Fibroblast of lung (primary cell): ENCODE measurements at regions not wholly inside any gene's neighbourhood (a gene's known extent, or its start where the extent isn't known, plus 50 kb on each side); places are given as distances from the start of the nearest gene placed in this dataset.

Source experiments
- EZH2 ChIP-seq: IDR thresholded peaks from 2 replicates; pipeline ENCODE4 v1.5.1; 2012; ENCODE audit warnings: low read length, control low read depth, mild to moderate bottlenecking; ENCODE audit errors: missing control alignments
- TF ChIP-seq, protein P1 (sequence below), 2 donors: IDR thresholded peaks in 1 of 2; conservative IDR thresholded peaks in 1 of 2; 1 replicate in 1 of 2; 2 replicates in 1 of 2; pipeline ENCODE4 v1.5.1; 2011 to 2012; ENCODE audit warnings: low read length in 2 of 2, control low read depth in 1 of 2, inconsistent platforms in 1 of 2, low read depth in 1 of 2, mild to moderate bottlenecking in 1 of 2

DNA sequence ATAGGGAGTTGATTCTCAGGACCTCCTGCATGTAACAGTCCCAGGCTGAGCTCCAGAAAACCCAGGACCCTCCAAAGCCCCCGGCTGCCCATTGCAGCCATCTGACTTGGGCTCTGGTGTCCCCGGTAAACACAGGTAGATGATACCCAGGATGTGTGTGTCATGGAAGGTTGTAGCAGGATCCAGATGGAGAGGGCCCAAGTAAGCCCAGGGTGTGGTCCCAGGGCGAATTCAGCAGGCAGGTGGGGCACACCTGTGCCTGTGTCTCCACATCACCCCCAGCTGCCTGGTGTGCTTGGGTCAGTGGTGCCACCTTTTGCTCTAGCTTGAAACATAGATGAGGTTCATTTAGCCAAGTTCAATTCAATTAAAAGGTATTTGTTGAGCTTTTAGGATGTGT, 524.1 kb downstream of the GLRX3 start:
- TF ChIP-seq, protein P1, sequence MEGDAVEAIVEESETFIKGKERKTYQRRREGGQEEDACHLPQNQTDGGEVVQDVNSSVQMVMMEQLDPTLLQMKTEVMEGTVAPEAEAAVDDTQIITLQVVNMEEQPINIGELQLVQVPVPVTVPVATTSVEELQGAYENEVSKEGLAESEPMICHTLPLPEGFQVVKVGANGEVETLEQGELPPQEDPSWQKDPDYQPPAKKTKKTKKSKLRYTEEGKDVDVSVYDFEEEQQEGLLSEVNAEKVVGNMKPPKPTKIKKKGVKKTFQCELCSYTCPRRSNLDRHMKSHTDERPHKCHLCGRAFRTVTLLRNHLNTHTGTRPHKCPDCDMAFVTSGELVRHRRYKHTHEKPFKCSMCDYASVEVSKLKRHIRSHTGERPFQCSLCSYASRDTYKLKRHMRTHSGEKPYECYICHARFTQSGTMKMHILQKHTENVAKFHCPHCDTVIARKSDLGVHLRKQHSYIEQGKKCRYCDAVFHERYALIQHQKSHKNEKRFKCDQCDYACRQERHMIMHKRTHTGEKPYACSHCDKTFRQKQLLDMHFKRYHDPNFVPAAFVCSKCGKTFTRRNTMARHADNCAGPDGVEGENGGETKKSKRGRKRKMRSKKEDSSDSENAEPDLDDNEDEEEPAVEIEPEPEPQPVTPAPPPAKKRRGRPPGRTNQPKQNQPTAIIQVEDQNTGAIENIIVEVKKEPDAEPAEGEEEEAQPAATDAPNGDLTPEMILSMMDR (conservative IDR thresholded peaks at IDR 0.05 in 1 of 2, IDR thresholded peaks at IDR 0.05 in 1 of 2; ENCODE audit: low read depth in 1 of 2, low read length in 2 of 2), result no peak
- TF ChIP-seq EZH2, result no peak
